Posterior vena cava (tissue), 2 donors: ENCODE measurements at regions not wholly inside any gene's neighbourhood (a gene's known extent, or its start where the extent isn't known, plus 50 kb on each side); places are given as distances from the start of the nearest gene placed in this dataset.

ENCODE experiments used
- DNase-seq: peaks from one replicate; pipeline ENCODE4 v3.0.0-alpha.2; 2020; ENCODE audit warnings: low spot score
- intact Hi-C, 2 donors: fragments of 100-400 bp; cut with DNase I; formaldehyde crosslinking; loops; one replicate each; pipeline versions ENCODE4 v1.14.1 to v1.14.2; 2022 to 2023
- donor health status: DM: yes; HTN: yes; CAD: no.
- donor health status: DM: yes; HTN: yes; CAD: no.

DNA sequence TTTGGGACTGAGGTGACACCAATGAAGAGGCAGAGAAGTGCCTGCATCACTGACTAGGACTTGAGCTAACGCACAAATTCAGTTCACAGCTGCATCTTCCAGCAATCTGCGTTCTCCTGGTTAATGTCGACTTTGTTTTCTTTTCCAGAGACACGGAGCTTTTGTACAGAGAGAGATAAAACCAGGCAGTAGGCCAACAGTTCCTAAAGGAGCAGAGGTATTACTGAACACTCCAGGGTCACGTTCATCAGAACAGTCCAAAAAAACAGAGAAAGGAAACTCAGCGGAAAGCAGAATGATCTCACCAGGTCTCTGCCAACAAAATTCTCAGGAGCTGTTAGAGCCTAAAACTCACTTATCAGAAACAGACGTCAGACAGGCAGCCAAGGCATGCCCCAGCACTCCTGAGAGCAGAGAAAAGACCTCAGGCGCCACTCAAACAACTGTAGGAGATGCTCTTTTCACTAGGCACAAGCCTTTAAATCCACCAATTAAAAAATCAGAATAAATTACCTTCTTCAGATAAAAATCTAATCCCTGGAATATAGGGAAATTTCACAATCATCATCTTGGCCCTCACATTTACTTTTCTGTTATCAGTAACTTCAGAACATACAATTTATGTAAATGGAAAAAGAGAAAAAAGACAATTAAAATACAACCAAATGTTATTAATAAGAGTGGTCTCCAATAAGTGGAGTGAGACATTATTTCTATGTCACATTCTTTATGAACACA, 95.9 kb upstream of the SPTBN1 start:
- DNase-seq: no peak
- intact Hi-C loops: no loop called here

DNA sequence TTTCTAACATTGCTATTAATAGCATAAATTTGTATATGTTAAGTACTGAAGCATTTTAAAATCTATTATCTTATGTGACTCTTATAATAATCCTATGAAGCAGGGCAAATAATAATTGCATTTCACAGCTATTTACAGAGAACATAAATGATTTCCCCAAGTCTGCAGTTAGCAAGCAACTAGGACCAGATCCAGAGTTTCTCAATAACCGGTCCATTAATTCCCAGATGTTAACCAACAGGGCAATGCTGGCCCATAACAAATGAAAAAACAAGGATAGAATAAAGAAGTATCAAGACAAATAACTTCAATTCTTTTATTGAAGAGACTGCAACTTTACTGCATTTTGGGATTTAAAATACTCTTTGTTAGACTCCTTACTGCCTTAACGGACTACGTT, 91.7 kb upstream of the SPTBN1 start:
- no peak for DNase-seq
- intact Hi-C loops: no loop called here

- intact Hi-C loops: no loop called here
- DNase-seq: no peak
Measured at GRCh38 chr2:54365661-54366060, 90.5 kb upstream of the SPTBN1 start.

DNA sequence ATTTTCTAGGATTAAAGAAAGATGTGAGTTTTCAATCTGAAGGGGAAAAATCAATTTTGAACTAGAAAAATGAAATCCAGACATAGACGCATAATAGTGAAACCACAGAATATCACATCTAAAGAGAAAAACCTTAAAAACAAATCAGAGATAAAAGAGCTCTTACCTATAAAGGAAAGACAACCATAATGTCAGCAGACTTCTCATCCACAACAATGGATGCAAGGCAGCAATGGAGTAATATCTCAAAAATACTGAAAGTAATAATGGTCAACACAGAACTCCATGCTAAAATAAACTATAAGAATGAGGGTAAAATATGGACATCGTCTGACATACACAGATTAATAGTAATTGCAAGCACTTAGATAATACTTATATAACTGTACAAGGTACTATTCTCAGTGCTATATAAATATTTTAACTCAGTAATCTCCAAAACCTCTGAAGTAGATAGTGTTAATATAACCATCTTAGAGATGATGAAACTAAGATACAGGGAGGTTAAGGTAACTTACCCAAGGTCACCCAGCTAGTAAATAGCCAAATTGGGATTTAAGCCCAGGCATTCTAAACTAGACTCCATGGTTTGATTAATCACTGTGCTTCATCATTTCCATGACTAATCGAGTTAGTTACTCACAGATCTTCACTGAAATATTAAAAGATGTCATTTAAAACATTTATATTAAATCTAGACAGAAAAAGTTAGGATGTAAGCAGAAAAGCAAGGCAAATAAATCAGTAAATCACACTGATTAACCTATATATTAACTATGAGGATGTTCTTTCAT, 89.4 kb upstream of the SPTBN1 start:
- intact Hi-C loops: no loop called here
- no peak for DNase-seq

GRCh38 chr2:54370405-54371104, 85.6 kb upstream of the SPTBN1 start:
- no peak for DNase-seq
- intact Hi-C loops: loop anchor here in 1 of 2 donors (10.0 kb wide), 1 partner anchor 64 kb away; no protein-coding TSS in a partner anchor

DNA sequence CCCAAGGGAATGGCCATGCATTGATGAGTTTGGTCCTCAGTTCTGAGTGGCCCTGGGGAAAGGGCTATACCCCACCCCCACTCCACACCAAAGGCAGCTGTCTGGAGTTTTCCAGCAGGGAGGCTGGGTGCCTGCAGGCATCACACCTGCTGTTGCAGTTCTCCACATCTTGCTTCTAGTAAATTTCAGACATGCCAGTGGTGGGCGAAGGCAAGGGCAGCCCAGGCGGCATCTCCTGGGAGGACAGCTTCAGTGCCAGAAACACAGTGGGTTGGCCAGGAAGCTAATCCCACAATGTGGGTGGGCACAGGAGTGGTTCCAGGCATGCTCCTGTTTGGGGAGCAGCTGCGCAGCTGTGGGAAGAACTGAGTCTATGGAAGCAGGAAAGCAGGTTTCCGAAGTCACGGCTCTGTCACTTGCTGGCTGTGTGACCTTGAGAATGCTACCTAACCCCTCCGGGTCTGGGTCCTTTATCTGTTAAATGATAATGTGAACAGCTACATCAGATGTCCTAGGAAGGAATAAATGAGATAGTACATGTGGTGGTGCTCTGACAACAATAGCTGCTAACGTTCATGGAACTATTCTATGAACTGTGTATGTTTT, 84.6 kb upstream of the SPTBN1 start:
- no peak for DNase-seq
- intact Hi-C loops: loop anchor here in 1 of 2 donors (10.0 kb wide), 1 partner anchor 63 kb away; no protein-coding TSS in a partner anchor

- DNase-seq: no peak
- intact Hi-C loops: loop anchor here in 1 of 2 donors (10.0 kb wide), 1 partner anchor 62 kb away; no protein-coding TSS in a partner anchor
Measured at GRCh38 chr2:54372361-54372760, 83.8 kb upstream of the SPTBN1 start.

- DNase-seq: no peak
- intact Hi-C loops: loop anchor here in 1 of 2 donors (10.0 kb wide), 1 partner anchor 61 kb away; no protein-coding TSS in a partner anchor
Measured at GRCh38 chr2:54373855-54374254, 82.3 kb upstream of the SPTBN1 start.

DNA sequence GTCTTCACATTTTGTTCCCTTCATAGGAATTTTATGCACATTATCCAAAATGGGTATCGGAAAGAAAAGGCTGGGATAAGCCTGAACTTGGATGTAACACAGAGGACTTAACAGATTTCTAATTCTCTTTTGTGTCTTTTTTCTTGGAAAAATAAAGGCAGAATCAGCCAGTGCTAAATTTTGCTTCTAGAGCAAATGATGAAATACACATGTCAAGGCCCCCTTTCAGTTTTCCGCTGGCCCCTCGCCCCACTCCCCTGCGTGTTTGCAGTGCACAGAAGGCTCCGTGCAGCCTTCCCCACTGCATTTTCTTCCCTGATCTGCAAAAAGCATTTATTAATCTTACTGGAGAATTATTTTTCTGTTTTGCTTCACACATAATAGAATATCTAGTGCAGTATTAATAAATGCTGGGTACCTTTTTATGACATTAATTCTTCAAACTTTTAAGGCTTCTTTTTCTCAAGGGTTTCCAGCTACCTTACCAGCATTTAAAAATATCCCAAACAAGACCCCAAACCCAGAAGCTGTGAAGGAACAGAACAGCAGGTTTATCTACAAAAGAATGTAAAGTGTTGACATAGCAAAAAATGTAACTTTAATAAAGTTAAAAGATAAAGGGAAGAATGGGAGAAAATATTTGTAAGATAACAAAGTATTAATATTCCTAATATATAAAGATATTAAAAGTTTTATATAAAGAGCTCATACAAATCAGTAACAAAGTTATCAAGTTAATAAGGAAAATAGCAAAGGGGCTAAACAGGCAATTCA, 81.3 kb upstream of the SPTBN1 start:
- no peak for DNase-seq
- intact Hi-C loops: loop anchor here in 1 of 2 donors (10.0 kb wide), 1 partner anchor 60 kb away; no protein-coding TSS in a partner anchor

DNA sequence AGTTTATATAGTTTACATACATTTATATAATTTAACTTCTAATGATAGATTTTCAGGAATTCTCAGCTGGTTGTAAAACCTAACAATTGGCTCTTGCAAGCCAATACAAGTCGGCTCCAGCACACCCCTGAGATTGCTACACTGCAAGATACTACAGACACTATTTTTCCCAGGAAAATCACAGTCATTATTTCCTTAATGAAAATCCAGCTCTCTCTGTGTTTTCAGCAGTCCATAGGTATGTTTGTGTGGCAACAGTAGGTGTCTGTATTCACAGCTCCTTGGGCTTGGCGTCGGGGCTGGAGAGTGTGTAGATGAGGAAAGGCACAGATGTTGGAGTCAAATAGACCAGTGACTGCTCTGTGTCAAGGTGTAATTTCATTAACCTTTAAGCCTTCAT, 78.7 kb upstream of the SPTBN1 start:
- intact Hi-C loops: loop anchor here in 1 of 2 donors (10.0 kb wide), 1 partner anchor 57 kb away; no protein-coding TSS in a partner anchor
- DNase-seq: no peak

- DNase-seq: no peak
- intact Hi-C loops: loop anchor here in 1 of 2 donors (10.0 kb wide), 1 partner anchor 57 kb away; no protein-coding TSS in a partner anchor
Measured at GRCh38 chr2:54377901-54378493, 78.1 kb upstream of the SPTBN1 start.

DNA sequence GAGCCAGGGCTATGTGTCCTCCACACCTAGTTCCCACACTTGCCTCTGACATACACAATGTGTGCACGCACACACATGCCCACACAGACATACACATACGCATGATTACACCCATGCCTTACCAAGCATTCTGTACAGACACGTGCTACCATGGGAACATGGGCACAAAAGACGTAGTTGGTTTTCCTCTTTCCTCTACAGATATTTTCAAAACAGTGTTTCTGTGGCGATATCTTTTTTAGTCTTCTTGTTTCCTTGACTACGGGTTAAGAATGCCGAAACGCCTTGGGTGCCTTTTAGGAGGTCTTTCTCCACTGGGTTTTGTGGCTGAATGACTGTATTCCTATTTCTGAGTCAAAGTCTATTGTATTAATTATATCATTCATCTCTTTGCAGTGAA, 75.5 kb upstream of the SPTBN1 start:
- DNase-seq: no peak
- intact Hi-C loops: no loop called here

- DNase-seq: no peak
- intact Hi-C loops: no loop called here
Measured at GRCh38 chr2:54381293-54381692, 74.8 kb upstream of the SPTBN1 start.

- DNase-seq: no peak
- intact Hi-C loops: no loop called here
Measured at GRCh38 chr2:54382601-54383000, 73.5 kb upstream of the SPTBN1 start.

GRCh38 chr2:54384301-54385203, 71.6 kb upstream of the SPTBN1 start:
- intact Hi-C loops: no loop called here
- no peak for DNase-seq

- intact Hi-C loops: no loop called here
- no peak for DNase-seq
Measured at GRCh38 chr2:54385271-54385670, 70.9 kb upstream of the SPTBN1 start.

GRCh38 chr2:54386585-54386984, 69.5 kb upstream of the SPTBN1 start:
- intact Hi-C loops: no loop called here
- no peak for DNase-seq
